Epithelial cell of proximal tubule (primary cell): ENCODE measurements at regions not wholly inside any gene's neighbourhood (a gene's known extent, or its start where the extent isn't known, plus 50 kb on each side); places are given as distances from the start of the nearest gene placed in this dataset.
A peak's percentile ranks its signal among the peaks of the same experiment; 100 is the strongest.

Experiments
- DNase-seq: peaks from one replicate; pipeline ENCODE4 v3.0.0-alpha.2; 2011; ENCODE audit warnings: low read depth
- H3K4me3 ChIP-seq: 2 replicates; pipeline ENCODE4 v1.5.1; 2011; ENCODE audit warnings: low read depth, mild to moderate bottlenecking, low read length
- CTCF ChIP-seq: conservative IDR thresholded peaks from 2 replicates; pipeline ENCODE4 v1.5.1; 2012; ENCODE audit warnings: low read depth, mild to moderate bottlenecking, low read length

- peak; percentile 73 for DNase-seq
Observed at GRCh38 chr2:215693193-215693998, 257.5 kb upstream of the FN1 start.

GRCh38 chr2:215692387-215693079 lies 256.7 kb upstream of the FN1 start:
- no peak for DNase-seq
- H3K4me3 ChIP-seq, result no peak overlapping the region
- no peak for TF ChIP-seq CTCF

More at GRCh38 chr2:215693193-215693998, 257.5 kb upstream of the FN1 start:
- H3K4me3 ChIP-seq, result no peak overlapping the region
- no peak for TF ChIP-seq CTCF

- no peak for TF ChIP-seq CTCF
- no peak overlapping the region for H3K4me3 ChIP-seq
- no peak for DNase-seq
Observed at GRCh38 chr2:215691346-215691745, 255.5 kb upstream of the FN1 start.

GRCh38 chr2:215687149-215688031 lies 251.5 kb upstream of the FN1 start:
- H3K4me3 ChIP-seq, result no peak overlapping the region
- no peak for DNase-seq
- TF ChIP-seq CTCF, result no peak

GRCh38 chr2:215685238-215685990 lies 249.5 kb upstream of the FN1 start:
- no peak for DNase-seq
- no peak overlapping the region for H3K4me3 ChIP-seq
- TF ChIP-seq CTCF, result no peak

- DNase-seq, result no peak
Observed at GRCh38 chr2:215684448-215685237, 248.8 kb upstream of the FN1 start.

More at GRCh38 chr2:215684448-215685237, 248.8 kb upstream of the FN1 start:
- no peak overlapping the region for H3K4me3 ChIP-seq
- no peak for TF ChIP-seq CTCF
